Omental fat pad (tissue), 3 donors: ENCODE measurements at regions not wholly inside any gene's neighbourhood (a gene's known extent, or its start where the extent isn't known, plus 50 kb on each side); places are given as distances from the start of the nearest gene placed in this dataset.

Source experiments
- ATAC-seq: fragments of 150-250 bp; one replicate; pipeline ENCODE4 v1.9.1; 2016; ENCODE audit warnings: mild to moderate bottlenecking, moderate library complexity; ENCODE audit not compliant: low FRiP score
- DNase-seq: peaks from one replicate; pipeline ENCODE4 v3.0.0-alpha.2; 2019; ENCODE audit warnings: low spot score
- TF ChIP-seq, protein P1 (sequence below), 3 donors: fragments of 450-650 bp; IDR thresholded peaks; one replicate each; pipeline ENCODE4 v1.5.1; 2016 to 2017; ENCODE audit warnings: antibody characterized with exemption in 3 of 3, mild to moderate bottlenecking in 3 of 3, moderate library complexity in 2 of 3

DNA sequence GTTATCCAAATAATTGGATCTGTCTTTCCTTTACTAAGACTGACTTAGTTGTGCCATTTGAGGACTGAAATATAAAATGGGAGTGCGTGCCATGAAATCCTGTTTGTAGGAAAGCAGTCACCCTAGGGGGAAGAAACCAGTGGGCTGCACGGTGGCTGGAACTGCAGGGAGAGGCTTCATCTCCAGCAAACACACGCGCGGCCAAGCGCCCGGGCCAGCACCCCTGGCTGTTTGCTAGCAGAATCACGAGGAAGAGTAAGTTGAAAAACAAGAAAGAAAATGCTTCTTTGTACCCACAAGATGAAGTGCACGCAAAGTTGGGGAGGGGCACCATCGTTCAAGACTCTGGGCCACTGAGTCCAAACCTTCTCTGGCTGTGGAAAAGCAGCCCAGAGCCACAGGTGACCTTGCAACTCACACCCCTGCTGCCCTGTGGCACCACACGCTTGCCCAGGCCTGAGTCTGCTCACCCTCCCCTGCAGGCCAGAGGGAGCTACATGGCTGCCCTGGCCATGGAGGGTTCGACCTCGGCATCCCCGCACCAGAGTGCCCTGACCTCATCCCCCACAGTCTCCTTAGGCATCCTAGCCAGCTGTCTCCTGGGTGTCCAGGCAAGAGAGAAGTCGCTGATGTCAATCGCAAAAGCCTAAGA lies 55.2 kb downstream of the IRX2 start:
- DNase-seq: no peak
- TF ChIP-seq, protein P1, sequence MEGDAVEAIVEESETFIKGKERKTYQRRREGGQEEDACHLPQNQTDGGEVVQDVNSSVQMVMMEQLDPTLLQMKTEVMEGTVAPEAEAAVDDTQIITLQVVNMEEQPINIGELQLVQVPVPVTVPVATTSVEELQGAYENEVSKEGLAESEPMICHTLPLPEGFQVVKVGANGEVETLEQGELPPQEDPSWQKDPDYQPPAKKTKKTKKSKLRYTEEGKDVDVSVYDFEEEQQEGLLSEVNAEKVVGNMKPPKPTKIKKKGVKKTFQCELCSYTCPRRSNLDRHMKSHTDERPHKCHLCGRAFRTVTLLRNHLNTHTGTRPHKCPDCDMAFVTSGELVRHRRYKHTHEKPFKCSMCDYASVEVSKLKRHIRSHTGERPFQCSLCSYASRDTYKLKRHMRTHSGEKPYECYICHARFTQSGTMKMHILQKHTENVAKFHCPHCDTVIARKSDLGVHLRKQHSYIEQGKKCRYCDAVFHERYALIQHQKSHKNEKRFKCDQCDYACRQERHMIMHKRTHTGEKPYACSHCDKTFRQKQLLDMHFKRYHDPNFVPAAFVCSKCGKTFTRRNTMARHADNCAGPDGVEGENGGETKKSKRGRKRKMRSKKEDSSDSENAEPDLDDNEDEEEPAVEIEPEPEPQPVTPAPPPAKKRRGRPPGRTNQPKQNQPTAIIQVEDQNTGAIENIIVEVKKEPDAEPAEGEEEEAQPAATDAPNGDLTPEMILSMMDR (IDR thresholded peaks at IDR 0.05): no peak

DNA sequence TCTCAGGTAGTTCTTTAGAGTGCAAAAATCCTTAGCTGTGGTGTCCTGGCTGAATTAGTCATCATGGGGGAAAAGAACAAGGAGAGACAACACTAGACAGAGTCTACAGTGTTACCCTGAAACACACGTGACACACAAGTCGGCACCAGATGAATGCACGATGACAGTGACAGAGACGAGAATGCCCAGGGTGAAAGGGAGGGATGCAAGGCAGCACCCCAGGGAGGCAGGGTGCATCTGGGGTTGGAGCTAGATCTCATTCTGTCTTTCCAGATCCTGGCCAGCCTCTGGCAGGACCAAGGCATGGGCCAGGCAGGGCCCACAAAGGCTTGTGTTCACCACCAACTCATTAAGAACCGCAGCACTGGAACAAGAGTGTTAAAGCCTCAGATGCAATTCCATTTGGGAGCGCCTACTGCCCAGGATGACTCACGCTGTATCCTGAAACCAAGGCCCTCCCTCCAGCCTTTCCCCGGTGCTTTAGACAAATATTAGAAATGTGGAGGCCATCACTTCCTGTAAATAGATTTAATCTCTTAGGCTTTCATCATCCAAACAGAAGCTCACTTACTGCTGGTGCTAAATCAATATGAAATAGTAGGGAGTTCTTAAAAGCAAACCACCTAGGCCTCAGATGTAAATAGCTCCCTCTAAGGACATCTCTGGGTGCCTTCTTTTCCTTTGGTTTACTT lies 56.1 kb downstream of the IRX2 start:
- TF ChIP-seq, protein P1 (IDR thresholded peaks at IDR 0.05): no peak
- ATAC-seq: no peak
- DNase-seq: no peak

More for the DNA sequence above, 55.2 kb downstream of the IRX2 start:
- no peak for ATAC-seq

DNA sequence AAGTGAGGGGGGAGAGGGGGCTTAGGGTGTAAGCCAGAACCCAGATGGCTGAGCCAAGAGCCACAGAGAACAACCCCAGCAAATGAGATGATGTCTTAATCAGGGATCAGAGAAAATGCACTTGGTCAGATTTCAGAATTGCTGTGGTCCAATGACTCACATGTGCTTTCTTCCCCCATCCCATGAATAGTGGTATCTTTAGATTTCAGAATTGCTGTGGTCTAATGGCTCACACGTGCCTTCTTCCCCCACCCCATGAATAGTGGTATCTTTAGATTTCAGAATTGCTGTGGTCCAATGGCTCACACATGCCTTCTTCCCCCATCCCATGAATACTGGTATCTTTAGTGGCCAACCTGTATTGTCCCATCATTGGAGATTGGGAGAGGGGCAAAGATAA lies 59.9 kb downstream of the IRX2 start:
- DNase-seq (no peak), ATAC-seq (no peak)
- TF ChIP-seq, protein P1 (IDR thresholded peaks at IDR 0.05): no peak

DNA sequence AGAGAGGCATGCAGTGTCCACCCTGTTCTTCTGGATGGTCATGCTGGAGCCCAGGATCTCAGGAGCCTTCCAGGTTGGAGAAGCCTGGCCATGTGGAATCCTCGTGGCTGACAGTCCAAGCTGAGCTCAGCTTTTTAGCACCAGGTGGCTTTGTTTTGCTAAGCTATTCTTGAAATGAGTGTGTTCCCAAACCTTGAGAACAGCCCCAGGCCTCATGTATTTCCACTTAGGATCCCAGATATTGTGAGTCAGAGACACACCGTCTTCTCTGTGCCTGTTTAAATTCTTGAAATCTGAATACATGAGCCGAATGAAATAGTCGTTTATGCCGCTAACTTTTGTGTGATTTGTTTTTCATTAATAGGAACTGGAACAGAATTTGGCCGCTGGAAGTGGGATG lies 61.2 kb downstream of the IRX2 start:
- TF ChIP-seq, protein P1 (IDR thresholded peaks at IDR 0.05): no peak
- no peak for ATAC-seq
- DNase-seq: no peak

DNA sequence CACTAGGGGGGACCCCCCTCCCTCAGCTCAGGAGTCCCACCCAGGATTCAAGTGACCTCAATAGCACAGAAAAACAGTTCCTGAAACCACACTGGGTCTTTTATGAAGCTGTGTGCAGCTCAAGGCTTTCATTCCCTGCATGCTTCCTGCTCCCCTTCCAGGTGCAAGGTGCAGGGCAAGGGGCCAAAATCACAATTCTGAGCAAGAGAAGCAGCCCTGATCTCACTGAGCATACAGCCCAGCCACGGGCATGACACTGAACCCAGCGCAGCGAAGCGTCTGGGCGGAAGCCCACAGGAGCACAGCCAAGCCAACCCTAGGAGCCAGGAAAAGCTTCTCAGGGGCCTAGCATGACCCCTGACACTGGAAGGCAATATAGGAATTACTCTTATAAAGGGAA lies 62.9 kb downstream of the IRX2 start:
- DNase-seq: no peak
- TF ChIP-seq, protein P1 (IDR thresholded peaks at IDR 0.05): no peak

DNA sequence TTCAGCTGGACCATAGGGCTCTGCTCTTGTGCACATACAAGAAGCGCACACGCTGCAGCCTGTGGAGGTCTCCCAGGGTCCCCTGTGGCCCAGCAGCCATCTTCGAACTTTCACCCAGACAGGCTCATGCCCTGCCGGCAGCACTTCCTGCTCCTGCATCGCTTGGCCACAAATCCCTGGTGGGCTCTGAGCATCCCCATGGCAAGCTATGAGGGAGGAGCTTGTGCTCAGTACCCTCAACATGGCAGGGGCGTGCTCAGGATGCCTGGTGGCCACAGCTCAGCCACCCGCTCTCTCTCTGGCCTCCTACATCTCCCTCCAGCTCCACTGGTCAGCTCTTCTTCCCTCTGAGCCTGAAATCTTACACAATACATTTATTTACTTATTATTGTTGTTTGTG lies 63.7 kb downstream of the IRX2 start:
- no peak for ATAC-seq
- no peak for DNase-seq
- TF ChIP-seq, protein P1 (IDR thresholded peaks at IDR 0.05): no peak

More for the DNA sequence above, 62.9 kb downstream of the IRX2 start:
- no peak for ATAC-seq
